ENCODE measurements at regions not wholly inside any gene's neighbourhood (a gene's known extent, or its start where the extent isn't known, plus 50 kb on each side); places are given as distances from the start of the nearest gene placed in this dataset.

DNA sequence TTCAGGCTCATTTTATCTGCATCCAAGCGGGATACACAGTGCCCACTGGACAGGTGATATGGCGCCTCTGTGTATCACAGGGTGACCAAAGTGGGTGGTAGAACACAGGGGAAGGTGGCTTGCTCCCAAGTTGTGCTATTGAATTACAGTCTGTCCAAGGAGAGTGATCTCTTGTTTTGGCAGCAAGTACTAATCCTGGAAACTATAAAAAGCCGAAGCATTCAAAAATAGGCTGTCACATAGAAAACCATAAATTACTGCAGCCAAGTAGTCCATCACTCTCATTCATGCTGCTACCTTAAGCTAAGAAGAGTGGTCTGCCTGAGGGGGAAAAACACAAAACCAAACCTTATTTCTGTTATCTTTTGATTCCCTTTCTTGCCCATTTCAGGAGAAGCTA lies 237.1 kb upstream of the POU3F3 start:
- Mint-ChIP-seq H3K4me1 (ENCODE audit: insufficient read depth, unreplicated experiment) (no peaks in the 10 kb centered on the region), H3K4me3 (ENCODE audit: unreplicated experiment) (no peak overlapping the region), H3K36me3 (ENCODE audit: insufficient read depth, unreplicated experiment) (no peaks in the 10 kb centered on the region), H3K9me3 (ENCODE audit: unreplicated experiment) (no peaks in the 10 kb centered on the region), H3K27ac (ENCODE audit: low read depth, unreplicated experiment) (no peak overlapping the region), H3K27me3 (ENCODE audit: insufficient read depth, unreplicated experiment) (peaks cover 42% of the 10 kb centered on the region)
- intact Hi-C loops (cut with micrococcal nuclease) = no loop called here
- ChIA-PET CTCF (interaction anchor here (0.7 to 1.7 kb wide), 2 partner anchors 34 to 233 kb away, joined by 3 read pairs; no protein-coding TSS in a partner anchor), POLR2A (no interaction called here)
- no peak for TF ChIP-seq CTCF (IDR thresholded peaks at IDR 0.05; ENCODE audit: unreplicated experiment)
- BruUV-seq (replicated peaks) = no TSS peak
- DNase-seq (ENCODE audit: unreplicated experiment) = no peak

DNA sequence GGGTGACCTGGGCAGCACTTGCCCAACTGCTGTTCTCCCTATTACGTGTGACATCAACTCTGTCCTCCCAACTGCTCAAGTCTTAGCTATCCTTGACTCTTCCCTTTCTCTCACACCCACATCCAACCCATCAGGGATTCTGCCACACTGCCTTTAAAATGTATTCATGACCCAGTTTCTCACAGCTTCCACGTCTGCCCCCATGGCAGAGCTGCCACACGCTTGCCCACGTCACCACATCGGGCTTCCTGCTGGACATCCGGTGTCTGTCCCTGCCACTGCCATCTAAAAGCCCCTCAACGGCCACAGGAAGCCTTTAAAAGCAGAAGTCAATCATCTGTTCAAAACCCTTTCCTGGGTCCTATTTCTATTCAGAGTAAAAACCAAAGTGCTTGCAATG lies 233.1 kb upstream of the POU3F3 start:
- H3K9me3 Mint-ChIP-seq (ENCODE audit: unreplicated experiment) = no peaks in the 10 kb centered on the region
- intact Hi-C loops (cut with micrococcal nuclease) = no loop called here
- H3K27me3 Mint-ChIP-seq (ENCODE audit: insufficient read depth, unreplicated experiment) = peaks cover 49% of the 10 kb centered on the region
- ChIA-PET POLR2A (no interaction called here), CTCF (interaction anchor here (0.7 kb wide), 1 partner anchor 480 kb away, joined by 3 read pairs; no protein-coding TSS in a partner anchor)
- DNase-seq (ENCODE audit: unreplicated experiment) = no peak
- no TSS peak for BruUV-seq (replicated peaks)
- no peaks in the 10 kb centered on the region for H3K36me3 Mint-ChIP-seq (ENCODE audit: insufficient read depth, unreplicated experiment)
- no peaks in the 10 kb centered on the region for H3K4me1 Mint-ChIP-seq (ENCODE audit: insufficient read depth, unreplicated experiment)
- H3K4me3 Mint-ChIP-seq (ENCODE audit: unreplicated experiment) = no peak overlapping the region
- no peak for TF ChIP-seq CTCF (IDR thresholded peaks at IDR 0.05; ENCODE audit: unreplicated experiment)
- no peak overlapping the region for H3K27ac Mint-ChIP-seq (ENCODE audit: low read depth, unreplicated experiment)

GRCh38 chr2:104635608-104636007 lies 218.3 kb upstream of the POU3F3 start:
- CTCF ChIA-PET = no interaction called here

DNA sequence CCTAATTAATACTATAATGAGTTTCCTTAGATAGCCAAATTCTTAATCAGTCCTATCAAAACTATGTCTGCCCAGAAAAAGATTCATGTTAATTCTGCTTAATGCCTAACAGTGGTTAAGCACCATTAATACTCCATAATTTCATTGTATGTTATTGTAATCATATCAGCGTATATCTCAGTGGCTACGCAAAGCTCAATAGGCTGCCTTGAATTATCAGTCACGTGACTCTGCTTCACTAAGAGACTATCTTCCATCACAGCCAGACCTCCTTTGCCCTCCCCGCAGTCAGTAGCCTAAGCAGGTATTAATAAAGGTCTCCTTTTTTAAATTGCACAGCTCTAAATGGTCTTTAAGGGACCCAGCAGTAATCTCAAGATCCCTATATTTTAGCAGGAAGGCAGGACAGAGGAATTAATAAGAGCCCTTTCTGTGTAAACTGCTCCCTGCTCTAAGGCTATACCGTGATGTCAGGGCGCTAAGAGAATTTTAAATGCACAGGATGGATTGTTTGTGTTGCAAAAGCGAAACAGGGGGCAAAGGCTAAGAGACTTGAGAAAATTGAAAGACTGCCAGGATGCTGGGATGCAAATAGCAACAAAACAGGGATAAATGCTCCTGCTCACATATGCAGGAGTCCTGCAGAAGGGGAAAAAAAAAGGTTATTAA lies 215.6 kb upstream of the POU3F3 start:
- Mint-ChIP-seq H3K27me3 (ENCODE audit: insufficient read depth, unreplicated experiment) (peaks cover 46% of the 10 kb centered on the region), H3K27ac (ENCODE audit: low read depth, unreplicated experiment) (no peak overlapping the region), H3K4me1 (ENCODE audit: insufficient read depth, unreplicated experiment) (no peaks in the 10 kb centered on the region), H3K36me3 (ENCODE audit: insufficient read depth, unreplicated experiment) (no peaks in the 10 kb centered on the region), H3K9me3 (ENCODE audit: unreplicated experiment) (no peaks in the 10 kb centered on the region), H3K4me3 (ENCODE audit: unreplicated experiment) (no peak overlapping the region)
- POLR2A ChIA-PET = no interaction called here
- intact Hi-C loops (cut with micrococcal nuclease) = no loop called here
- CTCF ChIA-PET = no interaction called here
- no peak for DNase-seq (ENCODE audit: unreplicated experiment)
- no TSS peak for BruUV-seq (replicated peaks)
- TF ChIP-seq CTCF (IDR thresholded peaks at IDR 0.05; ENCODE audit: unreplicated experiment) = no peak

More at GRCh38 chr2:104635608-104636007, 218.3 kb upstream of the POU3F3 start:
- no peak for DNase-seq (ENCODE audit: unreplicated experiment)
- no peak overlapping the region for H3K27ac Mint-ChIP-seq (ENCODE audit: low read depth, unreplicated experiment)
- intact Hi-C loops (cut with micrococcal nuclease) = no loop called here
- no peak for TF ChIP-seq CTCF (IDR thresholded peaks at IDR 0.05; ENCODE audit: unreplicated experiment)
- BruUV-seq (replicated peaks) = no TSS peak
- no peaks in the 10 kb centered on the region for H3K36me3 Mint-ChIP-seq (ENCODE audit: insufficient read depth, unreplicated experiment)
- H3K9me3 Mint-ChIP-seq (ENCODE audit: unreplicated experiment) = no peaks in the 10 kb centered on the region
- POLR2A ChIA-PET = no interaction called here
- H3K4me3 Mint-ChIP-seq (ENCODE audit: unreplicated experiment) = no peak overlapping the region
- peaks cover 46% of the 10 kb centered on the region for H3K27me3 Mint-ChIP-seq (ENCODE audit: insufficient read depth, unreplicated experiment)
- no peaks in the 10 kb centered on the region for H3K4me1 Mint-ChIP-seq (ENCODE audit: insufficient read depth, unreplicated experiment)
